OCI-LY1 (cell line): ENCODE measurements at regions not wholly inside any gene's neighbourhood (a gene's known extent, or its start where the extent isn't known, plus 50 kb on each side); places are given as distances from the start of the nearest gene placed in this dataset.

ENCODE experiments used
- CTCF ChIP-seq: fragments of 200-600 bp; sonication (generic), shearing (Covaris generic); IDR thresholded peaks from 2 replicates; pipeline ENCODE4 v1.5.1; 2017; ENCODE audit warnings: mild to moderate bottlenecking, antibody characterized with exemption, low read length, moderate library complexity, mixed read lengths
- EZH2 ChIP-seq: fragments of 200-600 bp; sonication (generic), shearing (Covaris generic); IDR thresholded peaks from 2 replicates; pipeline ENCODE4 v1.8.0; 2017; ENCODE audit warnings: borderline replicate concordance, mixed run types, mild to moderate bottlenecking, antibody characterized with exemption, low read length, moderate library complexity, mixed read lengths

- no peak for TF ChIP-seq CTCF
- no peak for TF ChIP-seq EZH2
These were observed 276.7 kb downstream of the AUH start for GRCh38 chr9:91084896-91085516.
